ENCODE measurements at regions not wholly inside any gene's neighbourhood (a gene's known extent, or its start where the extent isn't known, plus 50 kb on each side); places are given as distances from the start of the nearest gene placed in this dataset.

GRCh38 chr3:116767726-116768125, 58.1 kb downstream of the TUSC7 start:
- ChIA-PET CTCF (no interaction called here), POLR2A (no interaction called here)
- TF ChIP-seq CTBP1 (IDR thresholded peaks at IDR 0.05; ENCODE audit: borderline replicate concordance) (no peak), HDGF (IDR thresholded peaks at IDR 0.05; ENCODE audit: borderline replicate concordance) (no peak), ARNT (IDR thresholded peaks at IDR 0.05) (no peak), PKNOX1 (IDR thresholded peaks at IDR 0.05) (no peak), SP1 (IDR thresholded peaks at IDR 0.05) (no peak), ELF4 (IDR thresholded peaks at IDR 0.05) (no peak), FOXM1 (IDR thresholded peaks at IDR 0.05; ENCODE audit: borderline replicate concordance) (no peak), NFRKB (IDR thresholded peaks at IDR 0.05) (no peak), LEF1 (IDR thresholded peaks at IDR 0.05; ENCODE audit: borderline replicate concordance) (no peak), FOXK2 (IDR thresholded peaks at IDR 0.05) (no peak)
- no peak for DNase-seq (ENCODE audit: extremely low spot score)

DNA sequence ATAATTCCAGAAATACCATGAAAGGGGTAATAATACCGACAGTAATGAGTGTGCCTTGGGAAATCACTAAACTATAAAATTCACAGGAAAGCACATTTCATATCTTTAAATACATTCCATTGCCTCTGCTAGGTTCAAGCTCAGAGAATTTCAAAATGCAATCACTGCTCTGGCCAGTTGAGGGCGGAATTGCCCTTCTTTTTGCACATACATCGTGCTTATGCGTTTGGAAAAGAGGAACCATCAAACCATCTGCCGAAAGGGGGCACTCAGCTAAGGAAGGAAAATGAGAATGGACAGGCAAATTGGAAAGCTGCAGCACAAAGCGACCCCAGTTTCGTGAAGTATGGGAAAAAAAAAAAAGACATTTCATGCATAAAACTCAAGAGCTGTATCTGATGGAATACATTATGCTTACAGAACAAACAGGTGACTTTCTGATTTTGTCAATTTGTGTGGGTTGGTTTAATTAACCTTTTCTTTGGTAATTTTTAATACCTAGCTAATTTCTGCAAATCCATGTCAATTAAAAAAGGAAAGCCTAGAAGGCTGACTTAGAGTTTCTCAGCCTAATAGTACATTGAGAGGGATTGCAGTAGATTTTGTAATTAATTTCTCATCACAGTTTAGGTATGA, 61.4 kb downstream of the TUSC7 start:
- CTCF ChIA-PET: interaction anchor here (0.6 to 1.4 kb wide), 24 partner anchors 9 to 1856 kb away, joined by 3 to 11 read pairs (median 4); no protein-coding TSS in a partner anchor
- DNase-seq (ENCODE audit: extremely low spot score): peak; percentile 30
- TF ChIP-seq FOXM1 (IDR thresholded peaks at IDR 0.05; ENCODE audit: borderline replicate concordance): no peak
- TF ChIP-seq BHLHE40 (IDR thresholded peaks at IDR 0.05; ENCODE audit: borderline replicate concordance): no peak
- TF ChIP-seq LEF1 (IDR thresholded peaks at IDR 0.05; ENCODE audit: borderline replicate concordance): no peak
- TF ChIP-seq NFRKB (IDR thresholded peaks at IDR 0.05): no peak
- no peak for TF ChIP-seq FOXK2 (IDR thresholded peaks at IDR 0.05)
- no peak for TF ChIP-seq FOXA1 (IDR thresholded peaks at IDR 0.05)
- TF ChIP-seq ZNF384 (IDR thresholded peaks at IDR 0.05): no peak
- no peak for TF ChIP-seq ARNT (IDR thresholded peaks at IDR 0.05)
- TF ChIP-seq PKNOX1 (IDR thresholded peaks at IDR 0.05): no peak
- no peak for TF ChIP-seq SP1 (IDR thresholded peaks at IDR 0.05)
- no peak for TF ChIP-seq ELF4 (IDR thresholded peaks at IDR 0.05)
- TF ChIP-seq HDGF (IDR thresholded peaks at IDR 0.05; ENCODE audit: borderline replicate concordance): no peak
- TF ChIP-seq TARDBP (IDR thresholded peaks at IDR 0.05): no peak
- no peak for TF ChIP-seq L3MBTL2 (conservative IDR thresholded peaks at IDR 0.05)
- TF ChIP-seq CTBP1 (IDR thresholded peaks at IDR 0.05; ENCODE audit: borderline replicate concordance): no peak
- TF ChIP-seq SUZ12 (IDR thresholded peaks at IDR 0.05): no peak
- POLR2A ChIA-PET: no interaction called here

- CTCF ChIA-PET: no interaction called here
- POLR2A ChIA-PET: no interaction called here
- DNase-seq (ENCODE audit: extremely low spot score): no peak
- TF ChIP-seq CTBP1 (IDR thresholded peaks at IDR 0.05; ENCODE audit: borderline replicate concordance): no peak
- TF ChIP-seq TARDBP (IDR thresholded peaks at IDR 0.05): no peak
- no peak for TF ChIP-seq L3MBTL2 (conservative IDR thresholded peaks at IDR 0.05)
- no peak for TF ChIP-seq HDGF (IDR thresholded peaks at IDR 0.05; ENCODE audit: borderline replicate concordance)
- TF ChIP-seq ARNT (IDR thresholded peaks at IDR 0.05): no peak
- TF ChIP-seq ELF4 (IDR thresholded peaks at IDR 0.05): no peak
- TF ChIP-seq FOXM1 (IDR thresholded peaks at IDR 0.05; ENCODE audit: borderline replicate concordance): no peak
- no peak for TF ChIP-seq SUZ12 (IDR thresholded peaks at IDR 0.05)
- TF ChIP-seq BHLHE40 (IDR thresholded peaks at IDR 0.05; ENCODE audit: borderline replicate concordance): no peak
- TF ChIP-seq ZNF384 (IDR thresholded peaks at IDR 0.05): no peak
- no peak for TF ChIP-seq SP1 (IDR thresholded peaks at IDR 0.05)
Observed at GRCh38 chr3:116776880-116777785, 67.6 kb downstream of the TUSC7 start.

DNA sequence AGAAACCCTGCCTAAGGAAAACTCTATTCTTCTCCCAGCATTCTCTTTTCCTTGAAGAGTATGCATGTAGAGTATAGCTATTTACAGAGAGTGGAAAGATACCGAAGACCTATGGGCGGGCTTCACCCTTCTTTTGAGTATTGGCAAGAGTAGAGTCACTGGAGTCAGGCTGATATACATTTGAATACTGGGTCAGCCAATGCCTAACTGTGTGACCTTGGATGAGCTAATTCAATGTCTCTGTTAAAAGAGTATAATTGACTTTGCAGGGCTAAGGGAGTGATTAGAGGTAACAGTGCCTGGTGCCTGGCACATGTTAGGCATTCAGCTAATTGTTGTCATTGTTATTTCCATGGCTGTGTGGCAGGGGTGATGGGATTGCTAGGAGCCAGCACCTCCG, 75.6 kb downstream of the TUSC7 start:
- POLR2A ChIA-PET: no interaction called here
- no peak for TF ChIP-seq ARNT (IDR thresholded peaks at IDR 0.05)
- TF ChIP-seq TARDBP (IDR thresholded peaks at IDR 0.05): no peak
- no peak for TF ChIP-seq SUZ12 (IDR thresholded peaks at IDR 0.05)
- no peak for TF ChIP-seq NFRKB (IDR thresholded peaks at IDR 0.05)
- no peak for TF ChIP-seq HDGF (IDR thresholded peaks at IDR 0.05; ENCODE audit: borderline replicate concordance)
- TF ChIP-seq BHLHE40 (IDR thresholded peaks at IDR 0.05; ENCODE audit: borderline replicate concordance): no peak
- TF ChIP-seq ELF4 (IDR thresholded peaks at IDR 0.05): no peak
- no peak for TF ChIP-seq FOXK2 (IDR thresholded peaks at IDR 0.05)
- TF ChIP-seq CTBP1 (IDR thresholded peaks at IDR 0.05; ENCODE audit: borderline replicate concordance): no peak
- no peak for TF ChIP-seq L3MBTL2 (conservative IDR thresholded peaks at IDR 0.05)
- TF ChIP-seq SP1 (IDR thresholded peaks at IDR 0.05): no peak
- no peak for TF ChIP-seq FOXA1 (IDR thresholded peaks at IDR 0.05)
- TF ChIP-seq ZNF384 (IDR thresholded peaks at IDR 0.05): no peak
- TF ChIP-seq PKNOX1 (IDR thresholded peaks at IDR 0.05): no peak
- TF ChIP-seq FOXM1 (IDR thresholded peaks at IDR 0.05; ENCODE audit: borderline replicate concordance): no peak
- no peak for TF ChIP-seq LEF1 (IDR thresholded peaks at IDR 0.05; ENCODE audit: borderline replicate concordance)
- CTCF ChIA-PET: interaction anchor here (1.0 kb wide), 1 partner anchor 15 kb away, joined by 4 read pairs; no protein-coding TSS in a partner anchor
- DNase-seq (ENCODE audit: extremely low spot score): no peak

- POLR2A ChIA-PET: no interaction called here
- DNase-seq (ENCODE audit: extremely low spot score): no peak
- TF ChIP-seq ZNF384 (IDR thresholded peaks at IDR 0.05) (no peak), FOXK2 (IDR thresholded peaks at IDR 0.05) (no peak), LEF1 (IDR thresholded peaks at IDR 0.05; ENCODE audit: borderline replicate concordance) (no peak), FOXA1 (IDR thresholded peaks at IDR 0.05) (no peak), SUZ12 (IDR thresholded peaks at IDR 0.05) (no peak), SP1 (IDR thresholded peaks at IDR 0.05) (no peak), ELF4 (IDR thresholded peaks at IDR 0.05) (no peak), PKNOX1 (IDR thresholded peaks at IDR 0.05) (no peak), ARNT (IDR thresholded peaks at IDR 0.05) (no peak), L3MBTL2 (conservative IDR thresholded peaks at IDR 0.05) (no peak), NFRKB (IDR thresholded peaks at IDR 0.05) (no peak), BHLHE40 (IDR thresholded peaks at IDR 0.05; ENCODE audit: borderline replicate concordance) (no peak)
- CTCF ChIA-PET: no interaction called here
Observed at GRCh38 chr3:116802651-116803050, 93.1 kb downstream of the TUSC7 start.
